ENCODE measurements at regions not wholly inside any gene's neighbourhood (a gene's known extent, or its start where the extent isn't known, plus 50 kb on each side); places are given as distances from the start of the nearest gene placed in this dataset.

- TF ChIP-seq CTCF (IDR thresholded peaks at IDR 0.05; ENCODE audit: insufficient read depth, low read length): no peak
- H3K4me3 ChIP-seq (ENCODE audit: low read depth, low read length): no peak overlapping the region
- DNase-seq (ENCODE audit: low read depth): peak; percentile 83
Observed at GRCh38 chr5:43874772-43875171, 271.8 kb downstream of the NNT start.

GRCh38 chr5:43873791-43874190 lies 270.8 kb downstream of the NNT start:
- no peak for TF ChIP-seq CTCF (IDR thresholded peaks at IDR 0.05; ENCODE audit: insufficient read depth, low read length)

GRCh38 chr5:43859309-43859708 lies 256.3 kb downstream of the NNT start:
- TF ChIP-seq CTCF (IDR thresholded peaks at IDR 0.05; ENCODE audit: insufficient read depth, low read length): no peak
- H3K4me3 ChIP-seq (ENCODE audit: low read depth, low read length): no peak overlapping the region
- no peak for DNase-seq (ENCODE audit: low read depth)

More at GRCh38 chr5:43873791-43874190, 270.8 kb downstream of the NNT start:
- no peak overlapping the region for H3K4me3 ChIP-seq (ENCODE audit: low read depth, low read length)
- no peak for DNase-seq (ENCODE audit: low read depth)

- TF ChIP-seq CTCF (IDR thresholded peaks at IDR 0.05; ENCODE audit: insufficient read depth, low read length): no peak
- no peak for DNase-seq (ENCODE audit: low read depth)
- no peak overlapping the region for H3K4me3 ChIP-seq (ENCODE audit: low read depth, low read length)
Observed at GRCh38 chr5:43855452-43855851, 252.5 kb downstream of the NNT start.

GRCh38 chr5:43854697-43855292 lies 251.8 kb downstream of the NNT start:
- DNase-seq (ENCODE audit: low read depth): peak; percentile 35
- TF ChIP-seq CTCF (IDR thresholded peaks at IDR 0.05; ENCODE audit: insufficient read depth, low read length): no peak
- H3K4me3 ChIP-seq (ENCODE audit: low read depth, low read length): no peak overlapping the region

GRCh38 chr5:43852279-43852678 lies 249.3 kb downstream of the NNT start:
- no peak for DNase-seq (ENCODE audit: low read depth)
- no peak for TF ChIP-seq CTCF (IDR thresholded peaks at IDR 0.05; ENCODE audit: insufficient read depth, low read length)

GRCh38 chr5:43851741-43852140 lies 248.8 kb downstream of the NNT start:
- H3K4me3 ChIP-seq (ENCODE audit: low read depth, low read length): no peak overlapping the region
- DNase-seq (ENCODE audit: low read depth): no peak
- TF ChIP-seq CTCF (IDR thresholded peaks at IDR 0.05; ENCODE audit: insufficient read depth, low read length): no peak

More at GRCh38 chr5:43852279-43852678, 249.3 kb downstream of the NNT start:
- no peak overlapping the region for H3K4me3 ChIP-seq (ENCODE audit: low read depth, low read length)
